OCI-LY1 (cell line): ENCODE measurements at regions not wholly inside any gene's neighbourhood (a gene's known extent, or its start where the extent isn't known, plus 50 kb on each side); places are given as distances from the start of the nearest gene placed in this dataset.

Experiments used
- H2AFZ ChIP-seq: fragments of 200-600 bp; sonication (generic), shearing (Covaris generic); 2 replicates; pipeline ENCODE4 v1.6.0; 2014; ENCODE audit warnings: antibody characterized with exemption, mild to moderate bottlenecking, low read length
- H3F3A ChIP-seq: fragments of 200-600 bp; sonication (generic), shearing (Covaris generic); 2 replicates; pipeline ENCODE4 v1.6.0; 2014; ENCODE audit warnings: mild to moderate bottlenecking, antibody characterized with exemption, low read length, moderate library complexity; ENCODE audit not compliant: insufficient read depth
- H3K27ac ChIP-seq: fragments of 200-600 bp; sonication (generic); 2 replicates; pipeline ENCODE4 v1.5.1; 2014; ENCODE audit warnings: low read length, mixed run types, mild to moderate bottlenecking, low read depth; ENCODE audit not compliant: poor library complexity, severe bottlenecking
- H3K27me3 ChIP-seq: fragments of 200-600 bp; sonication (generic); 2 replicates; pipeline ENCODE4 v1.6.0; 2014; ENCODE audit warnings: antibody characterized with exemption, mild to moderate bottlenecking, low read length, moderate library complexity; ENCODE audit not compliant: insufficient read depth
- H3K36me3 ChIP-seq: fragments of 200-600 bp; sonication (generic); 2 replicates; pipeline ENCODE4 v1.6.1; 2014; ENCODE audit warnings: mild to moderate bottlenecking, antibody characterized with exemption, low read length, moderate library complexity, mixed read lengths; ENCODE audit not compliant: insufficient read depth
- H3K4me1 ChIP-seq: fragments of 200-600 bp; sonication (generic); 2 replicates; pipeline ENCODE4 v1.5.1; 2014; ENCODE audit warnings: mild to moderate bottlenecking, low read length, moderate library complexity; ENCODE audit not compliant: insufficient read depth, severe bottlenecking
- H3K4me2 ChIP-seq: fragments of 200-600 bp; sonication (generic), shearing (Covaris generic); 2 replicates; pipeline ENCODE4 v1.6.1; 2014; ENCODE audit warnings: low read length
- H3K4me3 ChIP-seq: fragments of 200-600 bp; sonication (generic); 2 replicates; pipeline ENCODE4 v1.5.1; 2014; ENCODE audit warnings: low read length, low read depth, mild to moderate bottlenecking, mixed read lengths; ENCODE audit not compliant: poor library complexity, severe bottlenecking
- H3K79me2 ChIP-seq: fragments of 200-600 bp; shearing (Covaris generic); 2 replicates; pipeline ENCODE4 v1.6.1; 2016; ENCODE audit warnings: mixed run types, low read length, mixed read lengths; ENCODE audit not compliant: insufficient read depth
- H3K9ac ChIP-seq: fragments of 200-600 bp; sonication (generic), shearing (Covaris generic); 2 replicates; pipeline ENCODE4 v1.6.1; 2014; ENCODE audit warnings: mild to moderate bottlenecking, low read length, mixed read lengths
- H3K9me2 ChIP-seq: fragments of 200-600 bp; sonication (generic), shearing (Covaris generic); 2 replicates; pipeline ENCODE4 v1.6.1; 2014; ENCODE audit warnings: low read depth, mild to moderate bottlenecking, low read length, mixed read lengths
- H3K9me3 ChIP-seq: fragments of 200-600 bp; shearing (Covaris generic); 2 replicates; pipeline ENCODE4 v1.6.1; 2014; ENCODE audit warnings: low read length, mixed read lengths
- H4K20me1 ChIP-seq: fragments of 200-600 bp; sonication (generic), shearing (Covaris generic); 2 replicates; pipeline ENCODE4 v1.6.0; 2016; ENCODE audit warnings: mild to moderate bottlenecking, low read length; ENCODE audit not compliant: insufficient read depth
- EZH2 ChIP-seq: fragments of 200-600 bp; sonication (generic), shearing (Covaris generic); IDR thresholded peaks from 2 replicates; pipeline ENCODE4 v1.8.0; 2017; ENCODE audit warnings: borderline replicate concordance, mixed run types, mild to moderate bottlenecking, antibody characterized with exemption, low read length, moderate library complexity, mixed read lengths
- TF ChIP-seq, protein P1 (sequence below): fragments of 200-600 bp; sonication (generic), shearing (Covaris generic); IDR thresholded peaks from 2 replicates; pipeline ENCODE4 v1.5.1; 2017; ENCODE audit warnings: mild to moderate bottlenecking, antibody characterized with exemption, low read length, moderate library complexity, mixed read lengths

DNA sequence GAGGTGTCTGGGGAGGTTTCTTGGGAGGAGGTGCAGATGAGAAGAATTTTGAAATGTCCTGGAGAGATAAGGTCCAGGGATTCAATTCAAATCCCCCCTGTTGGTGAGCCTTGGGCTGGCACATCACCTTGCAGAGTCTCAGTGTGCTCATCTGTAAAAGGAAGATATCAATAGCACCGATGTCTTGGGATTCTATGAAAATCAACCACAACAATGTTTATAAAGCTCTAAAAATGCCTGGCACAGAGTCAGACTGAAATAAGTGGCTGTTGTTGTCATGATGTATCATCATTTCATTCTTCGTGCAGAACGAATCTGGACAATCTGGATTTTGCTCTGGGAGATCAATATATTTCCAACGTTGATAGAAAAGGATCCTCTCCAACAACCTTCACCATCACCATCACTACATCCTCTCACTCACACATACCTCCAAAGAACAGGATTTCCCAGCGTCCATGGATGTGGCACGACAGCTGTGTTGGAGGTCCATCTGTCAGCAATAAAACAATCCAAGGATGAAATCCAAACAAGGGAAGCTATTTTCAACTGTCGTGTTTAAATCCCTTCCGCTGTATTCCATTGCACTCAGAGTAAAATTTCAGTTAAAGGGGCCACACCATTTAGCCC lies 393.7 kb upstream of the DYNLRB2 start:
- H3K79me2 ChIP-seq = no peaks in the 10 kb centered on the region
- H2AFZ ChIP-seq = no peak overlapping the region
- no peaks in the 10 kb centered on the region for H3F3A ChIP-seq
- no peak overlapping the region for H3K4me3 ChIP-seq
- H3K4me2 ChIP-seq = no peak overlapping the region
- no peak overlapping the region for H3K27ac ChIP-seq
- no peaks in the 10 kb centered on the region for H3K4me1 ChIP-seq
- no peak overlapping the region for H3K9ac ChIP-seq
- H3K36me3 ChIP-seq = no peaks in the 10 kb centered on the region
- H3K9me2 ChIP-seq = no peaks in the 10 kb centered on the region
- no peaks in the 10 kb centered on the region for H4K20me1 ChIP-seq
- 0 out of 2 replicates have a peak, but pooled peaks cover 3% of the 10 kb centered on the region for H3K27me3 ChIP-seq
- H3K9me3 ChIP-seq = no peaks in the 10 kb centered on the region
- no peak for TF ChIP-seq EZH2
- TF ChIP-seq, protein P1, sequence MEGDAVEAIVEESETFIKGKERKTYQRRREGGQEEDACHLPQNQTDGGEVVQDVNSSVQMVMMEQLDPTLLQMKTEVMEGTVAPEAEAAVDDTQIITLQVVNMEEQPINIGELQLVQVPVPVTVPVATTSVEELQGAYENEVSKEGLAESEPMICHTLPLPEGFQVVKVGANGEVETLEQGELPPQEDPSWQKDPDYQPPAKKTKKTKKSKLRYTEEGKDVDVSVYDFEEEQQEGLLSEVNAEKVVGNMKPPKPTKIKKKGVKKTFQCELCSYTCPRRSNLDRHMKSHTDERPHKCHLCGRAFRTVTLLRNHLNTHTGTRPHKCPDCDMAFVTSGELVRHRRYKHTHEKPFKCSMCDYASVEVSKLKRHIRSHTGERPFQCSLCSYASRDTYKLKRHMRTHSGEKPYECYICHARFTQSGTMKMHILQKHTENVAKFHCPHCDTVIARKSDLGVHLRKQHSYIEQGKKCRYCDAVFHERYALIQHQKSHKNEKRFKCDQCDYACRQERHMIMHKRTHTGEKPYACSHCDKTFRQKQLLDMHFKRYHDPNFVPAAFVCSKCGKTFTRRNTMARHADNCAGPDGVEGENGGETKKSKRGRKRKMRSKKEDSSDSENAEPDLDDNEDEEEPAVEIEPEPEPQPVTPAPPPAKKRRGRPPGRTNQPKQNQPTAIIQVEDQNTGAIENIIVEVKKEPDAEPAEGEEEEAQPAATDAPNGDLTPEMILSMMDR = no peak

DNA sequence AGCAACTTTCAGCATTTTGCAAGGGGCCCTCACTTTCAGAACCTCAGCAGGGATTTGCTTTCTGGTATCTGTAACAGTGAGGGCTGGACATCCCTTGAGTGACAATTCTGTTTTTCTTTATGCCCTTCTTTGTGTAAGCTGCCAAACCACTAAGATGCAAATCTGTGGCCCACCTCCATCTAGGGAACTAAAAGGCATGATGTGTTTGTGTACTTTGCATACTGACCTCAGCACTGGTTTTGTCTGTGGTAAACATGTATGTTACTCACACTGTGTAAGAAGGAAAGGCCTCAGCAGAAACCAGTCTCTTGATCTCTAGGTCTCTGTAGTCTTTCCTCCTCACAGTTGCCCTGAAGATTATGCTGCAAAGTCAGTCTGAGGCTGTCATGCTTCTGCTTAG lies 396.6 kb upstream of the DYNLRB2 start:
- no peaks in the 10 kb centered on the region for H3K79me2 ChIP-seq
- no peak overlapping the region for H3K27ac ChIP-seq
- H3K4me2 ChIP-seq = no peak overlapping the region
- H3K27me3 ChIP-seq = 0 out of 2 replicates have a peak, but pooled peaks cover 3% of the 10 kb centered on the region
- no peaks in the 10 kb centered on the region for H3F3A ChIP-seq
- H3K4me1 ChIP-seq = no peaks in the 10 kb centered on the region
- H3K4me3 ChIP-seq = no peak overlapping the region
- no peaks in the 10 kb centered on the region for H3K9me3 ChIP-seq
- TF ChIP-seq EZH2 = no peak
- TF ChIP-seq, protein P1 = no peak
- H4K20me1 ChIP-seq = no peaks in the 10 kb centered on the region
- no peaks in the 10 kb centered on the region for H3K36me3 ChIP-seq
- no peak overlapping the region for H3K9ac ChIP-seq
- H3K9me2 ChIP-seq = no peaks in the 10 kb centered on the region
- H2AFZ ChIP-seq = no peak overlapping the region

DNA sequence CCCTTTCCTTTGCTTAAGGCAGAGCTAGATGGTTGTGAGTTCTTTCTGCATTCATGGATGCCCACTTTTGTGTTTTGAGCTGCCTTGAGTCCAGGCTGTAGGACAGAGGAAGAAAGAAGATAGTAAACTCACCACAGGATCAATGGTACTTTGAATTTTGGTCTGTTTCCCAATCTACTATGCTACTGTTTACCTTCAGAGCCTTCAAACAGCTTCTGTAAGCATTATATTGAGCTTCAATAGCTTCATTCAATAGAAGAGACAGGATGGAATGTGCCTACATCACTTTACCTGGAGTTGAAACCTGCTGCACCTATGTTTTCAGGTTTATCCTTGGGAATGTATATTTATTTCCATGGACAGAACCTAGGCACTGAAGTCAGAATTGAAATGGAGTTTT lies 397.9 kb upstream of the DYNLRB2 start:
- Histone ChIP-seq H3K4me3 (no peak overlapping the region), H4K20me1 (no peaks in the 10 kb centered on the region), H3K27me3 (0 out of 2 replicates have a peak, but pooled peaks cover 3% of the 10 kb centered on the region), H3K9me3 (no peaks in the 10 kb centered on the region), H3K4me2 (no peak overlapping the region), H2AFZ (no peak overlapping the region), H3K36me3 (no peaks in the 10 kb centered on the region), H3K9me2 (no peaks in the 10 kb centered on the region), H3K4me1 (no peaks in the 10 kb centered on the region), H3K9ac (no peak overlapping the region), H3F3A (no peaks in the 10 kb centered on the region), H3K79me2 (no peaks in the 10 kb centered on the region), H3K27ac (no peak overlapping the region)
- no peak for TF ChIP-seq EZH2
- TF ChIP-seq, protein P1 = no peak
